Neuronal stem cell (in vitro differentiated cells): ENCODE measurements at regions not wholly inside any gene's neighbourhood (a gene's known extent, or its start where the extent isn't known, plus 50 kb on each side); places are given as distances from the start of the nearest gene placed in this dataset.

Experiments used
- DNase-seq: peaks from one replicate; pipeline ENCODE4 v3.0.0-alpha.2; 2013; ENCODE audit warnings: low spot score
- H2AFZ ChIP-seq: one replicate; pipeline ENCODE4 v1.6.1; 2013; ENCODE audit warnings: mild to moderate bottlenecking, low read length, inconsistent platforms
- H2AK5ac ChIP-seq: 2 replicates; pipeline ENCODE4 v1.6.1; 2013; ENCODE audit warnings: low read depth, mild to moderate bottlenecking, inconsistent platforms, low read length, moderate library complexity, mixed read lengths
- H2BK120ac ChIP-seq: 2 replicates; pipeline ENCODE4 v1.6.1; 2013; ENCODE audit warnings: low read depth, mild to moderate bottlenecking, inconsistent platforms, low read length, moderate library complexity, mixed read lengths
- H2BK12ac ChIP-seq: one replicate; pipeline ENCODE4 v1.6.1; 2013; ENCODE audit warnings: low read length, inconsistent platforms
- H2BK15ac ChIP-seq: 2 replicates; pipeline ENCODE4 v1.6.1; 2013; ENCODE audit warnings: mild to moderate bottlenecking, low read length, inconsistent platforms, mixed read lengths
- H2BK5ac ChIP-seq: one replicate; pipeline ENCODE4 v1.6.1; 2013; ENCODE audit warnings: inconsistent platforms, mild to moderate bottlenecking, low read length, moderate library complexity
- H3K14ac ChIP-seq: one replicate; pipeline ENCODE4 v1.6.1; 2013; ENCODE audit warnings: low read length, inconsistent platforms
- H3K18ac ChIP-seq: 2 replicates; pipeline ENCODE4 v1.6.1; 2013; ENCODE audit warnings: low read length, inconsistent platforms
- H3K23ac ChIP-seq: 2 replicates; pipeline ENCODE4 v1.6.1; 2013; ENCODE audit warnings: low read depth, mild to moderate bottlenecking, mixed read lengths, low read length, inconsistent platforms; ENCODE audit not compliant: poor library complexity
- H3K27ac ChIP-seq: replicated peaks from 3 replicates; pipeline ENCODE4 v1.5.1; 2013; ENCODE audit warnings: low read length, inconsistent platforms
- H3K27me3 ChIP-seq, 3 experiments: 2 replicates each; pipeline ENCODE4 v1.6.1; 2013; ENCODE audit warnings: low read length in 3 of 3, mild to moderate bottlenecking in 2 of 3, inconsistent platforms in 1 of 3, low read depth in 1 of 3, mixed read lengths in 1 of 3, moderate library complexity in 1 of 3; ENCODE audit not compliant: control insufficient read depth in 3 of 3, insufficient read depth in 3 of 3
- H3K36me3 ChIP-seq, 2 donors: replicated peaks in 1 of 2; 2 replicates each; pipeline ENCODE4 v1.6.1; 2013; ENCODE audit warnings: low read length in 2 of 2; ENCODE audit not compliant: control insufficient read depth in 2 of 2, insufficient read depth in 2 of 2
- H3K4ac ChIP-seq: 2 replicates; pipeline ENCODE4 v1.6.1; 2013; ENCODE audit warnings: inconsistent platforms, mild to moderate bottlenecking, low read length, moderate library complexity
- H3K4me1 ChIP-seq, 2 donors: 1 replicate in 1 of 2; 2 replicates in 1 of 2; pipeline ENCODE4 v1.6.1; 2013; ENCODE audit warnings: low read length in 2 of 2, low read depth in 1 of 2; ENCODE audit not compliant: control insufficient read depth in 2 of 2, insufficient read depth in 1 of 2
- H3K4me2 ChIP-seq: one replicate; pipeline ENCODE4 v1.6.1; 2013; ENCODE audit warnings: mild to moderate bottlenecking, low read length, inconsistent platforms; ENCODE audit not compliant: insufficient read depth, poor library complexity, severe bottlenecking
- H3K4me3 ChIP-seq, 2 donors: 2 replicates each; pipeline ENCODE4 v1.5.1; 2013; ENCODE audit warnings: low read length in 2 of 2, mild to moderate bottlenecking in 2 of 2, inconsistent platforms in 1 of 2, moderate library complexity in 1 of 2
- H3K79me1 ChIP-seq: one replicate; pipeline ENCODE4 v1.6.1; 2013; ENCODE audit warnings: low read depth, mild to moderate bottlenecking, inconsistent platforms, low read length, moderate library complexity
- H3K9ac ChIP-seq: one replicate; pipeline ENCODE4 v1.6.1; 2013; ENCODE audit warnings: mild to moderate bottlenecking, low read depth, low read length, inconsistent platforms; ENCODE audit not compliant: poor library complexity
- H3K9me3 ChIP-seq, 2 donors: replicated peaks in 1 of 2; 2 replicates each; pipeline versions ENCODE3 to v1.6.1; 2013; ENCODE audit warnings: low read length in 2 of 2, mild to moderate bottlenecking in 2 of 2, inconsistent platforms in 1 of 2, low read depth in 1 of 2, mixed read lengths in 1 of 2, moderate library complexity in 1 of 2; ENCODE audit not compliant: control insufficient read depth in 2 of 2, insufficient read depth in 1 of 2
- H4K8ac ChIP-seq: one replicate; pipeline ENCODE4 v1.6.1; 2013; ENCODE audit warnings: low read depth, mild to moderate bottlenecking, inconsistent platforms, low read length, moderate library complexity
- H4K91ac ChIP-seq: one replicate; pipeline ENCODE4 v1.6.1; 2013; ENCODE audit warnings: low read length, low read depth, mild to moderate bottlenecking, inconsistent platforms; ENCODE audit not compliant: poor library complexity
- WGBS, 2 donors: extraction: QIAGEN DNeasy Blood & Tissue Kit; methylation state at CpG; one replicate each; pipeline ENCODE4 v1.1.7; 2013; ENCODE audit warnings: missing lambda C conversion rate in 2 of 2, mixed read lengths in 1 of 2; ENCODE audit not compliant: insufficient read length in 2 of 2, insufficient replicate concordance in 1 of 2; ENCODE audit errors: extremely low coverage in 2 of 2; 5-methylcytosine and 5-hydroxymethylcytosine counted together

- H2BK5ac ChIP-seq, result no peak overlapping the region
- no peak overlapping the region for H2BK120ac ChIP-seq
- no peak overlapping the region for H3K23ac ChIP-seq
- H3K9me3 ChIP-seq, result peaks cover 0 to 4% of the 10 kb centered on the region in 2 donors
- no peak overlapping the region for H3K4me2 ChIP-seq
- H3K4ac ChIP-seq, result no peak overlapping the region
- H3K27ac ChIP-seq, result no peak overlapping the region
- H3K79me1 ChIP-seq, result no peaks in the 10 kb centered on the region
- no peak overlapping the region for H4K91ac ChIP-seq
- no peak for DNase-seq
- H2BK15ac ChIP-seq, result no peak overlapping the region
- H3K18ac ChIP-seq, result no peak overlapping the region
- no peak overlapping the region for H4K8ac ChIP-seq
- no peak overlapping the region for H3K9ac ChIP-seq
- no peak overlapping the region for H2AFZ ChIP-seq
- no peaks in the 10 kb centered on the region for H3K36me3 ChIP-seq
- H3K4me3 ChIP-seq, result no peak overlapping the region
- no peak overlapping the region for H2BK12ac ChIP-seq
- H3K27me3 ChIP-seq, result peaks cover 0 to 2% (median 0%) of the 10 kb centered on the region in 3 experiments
- no peak overlapping the region for H2AK5ac ChIP-seq
- no peaks in the 10 kb centered on the region for H3K4me1 ChIP-seq
- no CpG with 5 or more reads among the region's 3 CpGs for WGBS, 2 donors
- no peak overlapping the region for H3K14ac ChIP-seq
These were observed 58.7 kb upstream of the ANKRD55 start for GRCh38 chr5:56291661-56292374.

- Histone ChIP-seq H3K4me1 (no peaks in the 10 kb centered on the region), H2AFZ (no peak overlapping the region), H3K23ac (no peak overlapping the region), H3K14ac (no peak overlapping the region), H2AK5ac (no peak overlapping the region), H2BK5ac (no peak overlapping the region), H3K9ac (no peak overlapping the region), H4K91ac (no peak overlapping the region), H3K9me3 (peaks cover 0 to 4% of the 10 kb centered on the region in 2 donors), H2BK15ac (no peak overlapping the region), H3K4ac (no peak overlapping the region), H3K4me3 (no peak overlapping the region), H3K18ac (no peak overlapping the region), H3K27ac (no peak overlapping the region), H2BK12ac (no peak overlapping the region), H4K8ac (no peak overlapping the region), H3K79me1 (no peaks in the 10 kb centered on the region), H3K27me3 (peaks cover 0 to 2% (median 0%) of the 10 kb centered on the region in 3 experiments), H3K36me3 (no peaks in the 10 kb centered on the region), H3K4me2 (no peak overlapping the region), H2BK120ac (no peak overlapping the region)
- no peak for DNase-seq
- no CpG with 5 or more reads among the region's 1 CpG for WGBS, 2 donors
These were observed 58.0 kb upstream of the ANKRD55 start for GRCh38 chr5:56291079-56291643.

- no peak overlapping the region for H2BK5ac ChIP-seq
- WGBS, 2 donors, result no CpG with 5 or more reads among the region's 4 CpGs
These were observed 57.4 kb upstream of the ANKRD55 start for GRCh38 chr5:56290378-56291078.

GRCh38 chr5:56289602-56289987 is 56.5 kb upstream of the ANKRD55 start:
- H3K23ac ChIP-seq, result no peak overlapping the region
- H2BK120ac ChIP-seq, result no peak overlapping the region
- H3K18ac ChIP-seq, result no peak overlapping the region
- H3K36me3 ChIP-seq, result no peaks in the 10 kb centered on the region
- H2BK12ac ChIP-seq, result no peak overlapping the region
- no peak overlapping the region for H3K14ac ChIP-seq
- H2AFZ ChIP-seq, result no peak overlapping the region
- H2AK5ac ChIP-seq, result no peak overlapping the region
- no peak overlapping the region for H3K4me3 ChIP-seq
- H3K9ac ChIP-seq, result no peak overlapping the region
- peaks cover 0 to 2% (median 0%) of the 10 kb centered on the region in 3 experiments for H3K27me3 ChIP-seq
- no peaks in the 10 kb centered on the region for H3K4me1 ChIP-seq
- no peak overlapping the region for H4K91ac ChIP-seq
- H4K8ac ChIP-seq, result no peak overlapping the region
- H3K4me2 ChIP-seq, result no peak overlapping the region
- no peak overlapping the region for H3K27ac ChIP-seq
- H3K4ac ChIP-seq, result no peak overlapping the region
- no peak for DNase-seq
- H3K9me3 ChIP-seq, result peaks cover 0 to under 1% of the 10 kb centered on the region in 2 donors
- H3K79me1 ChIP-seq, result no peaks in the 10 kb centered on the region
- H2BK15ac ChIP-seq, result no peak overlapping the region
- H2BK5ac ChIP-seq, result no peak overlapping the region

More at GRCh38 chr5:56290378-56291078, 57.4 kb upstream of the ANKRD55 start:
- Histone ChIP-seq H3K4ac (no peak overlapping the region), H3K4me3 (no peak overlapping the region), H4K8ac (no peak overlapping the region), H3K9ac (no peak overlapping the region), H3K27me3 (peaks cover 0 to 2% (median 0%) of the 10 kb centered on the region in 3 experiments), H3K14ac (no peak overlapping the region), H2AK5ac (no peak overlapping the region), H3K23ac (no peak overlapping the region), H2BK12ac (no peak overlapping the region), H2BK15ac (no peak overlapping the region), H3K4me1 (no peaks in the 10 kb centered on the region), H3K27ac (no peak overlapping the region), H4K91ac (no peak overlapping the region), H3K36me3 (no peaks in the 10 kb centered on the region), H2AFZ (no peak overlapping the region), H3K4me2 (no peak overlapping the region), H3K18ac (no peak overlapping the region), H2BK120ac (no peak overlapping the region), H3K79me1 (no peaks in the 10 kb centered on the region), H3K9me3 (peaks cover 0 to 4% of the 10 kb centered on the region in 2 donors)
- no peak for DNase-seq
